ENCODE measurements at regions not wholly inside any gene's neighbourhood (a gene's known extent, or its start where the extent isn't known, plus 50 kb on each side); places are given as distances from the start of the nearest gene placed in this dataset.
"Not testable (repeated sequence)": the region's sequence is repeated elsewhere in the genome, so short reads cannot be mapped to it uniquely, and the experiment has no call there.

DNA sequence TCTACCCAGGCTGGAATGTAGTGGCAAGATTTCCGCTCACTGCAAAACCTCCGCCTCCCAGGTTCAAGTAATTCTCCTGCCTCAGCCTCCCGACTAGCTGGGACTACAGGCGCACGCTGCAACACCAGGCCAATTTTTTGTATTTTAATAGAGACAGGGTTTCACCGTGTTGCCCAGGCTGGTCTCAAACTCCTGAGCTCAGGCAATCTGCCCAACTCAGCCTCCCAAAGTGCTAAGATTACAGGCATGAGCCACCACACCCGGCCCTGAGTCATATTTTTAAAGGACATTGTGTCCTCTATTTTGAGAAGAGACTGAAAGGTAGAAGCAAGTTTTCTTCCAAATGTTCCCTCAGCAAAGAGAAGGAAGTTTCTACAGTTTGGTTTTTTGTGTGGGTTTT lies 227.1 kb downstream of the KCTD12 start:
- DNase-seq (ENCODE audit: low read depth, low spot score) = not testable (repeated sequence)

DNA sequence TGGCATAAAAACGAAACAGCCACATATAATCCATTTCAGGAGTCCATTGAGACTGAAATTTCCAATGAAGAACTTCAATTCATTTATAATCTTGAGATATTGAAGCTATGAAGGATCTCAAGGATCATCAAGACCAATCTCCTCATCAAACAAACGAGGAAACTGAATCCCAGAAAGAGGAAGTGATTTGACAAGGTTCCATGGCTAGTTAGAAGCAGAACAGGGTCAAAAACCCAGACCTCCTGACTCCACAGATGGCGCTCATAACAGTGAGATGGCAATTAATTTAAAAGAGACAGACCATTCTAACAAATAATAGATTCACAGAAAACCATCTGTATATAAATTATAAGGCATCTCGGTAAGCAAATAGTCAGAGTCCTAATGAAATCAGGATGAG lies 229.7 kb downstream of the KCTD12 start:
- no peak for DNase-seq (ENCODE audit: low read depth, low spot score)

DNA sequence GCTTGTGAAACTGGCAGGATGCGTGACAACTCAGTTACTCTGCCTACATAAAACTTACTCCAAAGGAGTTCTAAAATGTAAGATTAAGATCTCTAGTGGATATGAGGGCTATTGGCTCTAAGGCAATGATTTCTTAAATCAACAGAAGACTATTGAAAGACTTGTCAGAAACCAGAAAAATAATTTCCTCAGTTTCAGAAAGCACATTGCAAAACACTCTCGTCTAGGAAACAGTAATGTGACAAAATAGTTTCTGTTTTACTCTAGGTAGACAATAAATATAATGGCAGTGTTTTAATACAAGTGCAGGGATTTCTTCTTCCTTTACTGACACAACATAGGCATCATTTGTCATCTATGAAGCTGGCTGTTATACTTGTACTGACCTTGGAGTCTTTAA lies 230.1 kb downstream of the KCTD12 start:
- DNase-seq (ENCODE audit: low read depth, low spot score) = no peak

DNA sequence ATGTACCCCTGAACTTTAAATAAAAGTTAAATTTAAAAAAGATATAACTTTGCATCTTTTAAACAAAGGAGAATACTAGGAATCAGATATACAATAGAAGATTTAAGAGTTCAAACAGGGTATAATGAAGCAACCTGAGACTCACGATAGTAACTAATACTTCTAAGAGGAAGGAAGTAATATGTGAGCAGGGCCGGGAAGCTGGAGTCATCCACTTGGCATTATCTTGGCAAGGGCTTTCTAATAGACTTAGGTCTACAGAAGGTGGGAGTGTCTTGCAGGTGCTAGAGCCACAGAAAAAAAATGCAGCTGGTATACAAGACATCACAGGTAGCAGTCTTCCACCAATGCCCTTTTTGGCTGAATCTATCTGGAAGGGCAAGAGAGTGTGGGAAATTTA lies 231.9 kb downstream of the KCTD12 start:
- no peak for DNase-seq (ENCODE audit: low read depth, low spot score)

DNA sequence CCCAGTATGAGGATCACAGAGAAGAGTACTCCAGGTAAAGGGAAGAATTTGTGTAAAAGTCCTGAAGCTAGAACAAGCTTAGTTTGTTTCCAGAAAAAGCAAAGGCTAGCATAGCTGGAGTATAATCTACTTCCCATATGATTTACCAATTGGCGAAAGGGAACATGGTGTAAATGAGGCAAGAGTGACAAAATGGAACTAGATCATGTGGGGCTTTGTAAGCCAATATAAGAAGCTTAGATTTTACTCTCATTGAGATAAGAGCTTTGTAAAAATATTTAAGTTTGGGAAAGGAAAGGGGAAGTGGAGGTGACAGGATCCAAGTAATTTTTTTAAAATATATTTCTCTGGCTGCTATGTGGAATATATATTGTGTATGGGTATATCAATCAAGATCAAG lies 234.9 kb downstream of the KCTD12 start:
- no peak for DNase-seq (ENCODE audit: low read depth, low spot score)

DNA sequence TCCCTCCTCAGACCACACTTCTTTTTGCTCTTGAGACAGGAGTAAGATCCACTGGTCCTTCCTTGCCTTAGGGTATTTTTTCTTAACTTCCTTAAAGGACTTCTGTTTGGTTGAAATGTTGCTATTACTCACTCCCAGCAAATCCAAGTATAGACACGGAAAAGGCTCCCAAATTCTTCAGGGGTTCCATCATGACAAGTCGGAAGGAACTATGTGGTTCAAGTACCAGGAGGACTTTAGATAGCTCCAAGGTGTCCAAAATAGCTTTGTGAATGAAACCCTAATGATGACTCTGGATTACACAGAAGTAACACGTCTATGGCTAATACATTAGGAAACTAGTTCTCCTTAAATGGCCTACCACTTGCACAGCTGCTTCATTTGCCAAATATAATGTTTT lies 238.7 kb downstream of the KCTD12 start:
- no peak for DNase-seq (ENCODE audit: low read depth, low spot score)

DNA sequence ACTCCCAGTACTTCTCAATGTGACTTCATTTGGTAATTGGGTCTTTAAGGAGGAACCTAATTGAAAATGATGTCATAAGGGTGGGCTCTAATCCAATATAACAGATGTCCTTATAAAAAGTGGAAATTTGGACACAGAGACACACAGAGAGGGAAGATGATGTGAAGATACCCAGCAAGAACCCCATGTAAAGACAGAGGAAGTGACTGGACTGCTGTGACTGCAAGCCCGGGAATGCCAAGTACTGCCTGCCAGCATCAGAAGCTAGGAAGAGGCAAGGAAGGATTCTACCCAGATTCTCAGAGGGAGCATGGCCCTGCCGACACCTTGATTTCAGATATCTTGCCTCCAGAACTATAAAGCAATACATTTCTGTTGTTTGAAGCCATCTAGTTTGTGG lies 239.3 kb downstream of the KCTD12 start:
- DNase-seq (ENCODE audit: low read depth, low spot score) = no peak

DNA sequence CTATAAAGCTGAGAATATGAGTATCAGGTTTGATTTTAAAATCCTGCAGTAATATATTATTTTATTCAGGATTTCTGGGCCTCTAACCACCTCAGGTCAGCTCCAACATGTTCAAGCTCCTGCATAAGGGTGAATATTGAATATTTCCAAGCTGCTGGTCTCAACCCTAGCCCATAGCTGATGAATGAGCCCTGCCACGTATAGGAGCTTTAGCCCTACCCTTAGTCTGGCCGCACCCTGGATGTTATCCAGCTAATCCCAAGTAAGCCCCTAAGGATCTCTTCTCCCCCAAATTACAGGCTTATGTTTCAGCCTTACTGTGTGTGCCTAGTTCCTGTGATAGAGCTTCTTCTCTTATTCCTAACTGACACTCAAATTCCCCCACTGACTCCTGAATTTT lies 240.6 kb downstream of the KCTD12 start:
- no peak for DNase-seq (ENCODE audit: low read depth, low spot score)

DNA sequence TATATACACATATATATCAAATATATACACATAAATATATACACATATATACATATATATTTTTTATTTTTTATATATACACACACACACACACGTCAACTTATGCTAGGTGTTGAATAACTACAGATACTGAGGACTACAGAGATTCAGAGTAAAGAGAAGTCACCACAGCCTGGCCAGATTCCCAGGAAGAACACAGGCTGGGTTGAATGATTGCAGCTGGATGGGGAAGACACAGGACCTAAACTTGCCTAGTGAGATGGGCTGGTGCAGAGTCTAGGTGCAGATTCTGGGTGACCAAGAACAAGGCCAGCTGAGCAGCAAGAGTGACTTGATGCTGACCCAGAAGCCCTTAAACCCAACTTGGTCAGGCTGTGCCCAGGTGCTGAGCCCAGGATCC lies 241.3 kb downstream of the KCTD12 start:
- DNase-seq (ENCODE audit: low read depth, low spot score) = no peak

DNA sequence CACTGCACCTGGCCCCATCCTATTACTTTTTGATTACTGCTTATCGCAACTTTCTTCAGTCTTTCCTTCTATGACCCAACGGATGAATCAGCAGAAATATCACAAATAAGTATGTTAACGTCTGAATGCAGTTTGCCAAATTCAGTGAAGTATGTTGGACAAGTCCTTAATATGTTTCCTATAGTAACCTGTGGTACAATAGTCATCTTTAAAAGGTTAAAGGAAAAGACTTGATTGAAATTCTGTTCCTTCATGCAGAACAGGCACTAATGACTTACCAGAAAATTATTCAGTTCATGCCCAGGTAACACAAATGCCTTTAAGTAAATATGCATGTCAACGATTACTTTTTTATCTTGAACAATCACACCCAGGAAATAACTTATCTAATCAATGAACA lies 242.6 kb downstream of the KCTD12 start:
- DNase-seq (ENCODE audit: low read depth, low spot score) = no peak

DNA sequence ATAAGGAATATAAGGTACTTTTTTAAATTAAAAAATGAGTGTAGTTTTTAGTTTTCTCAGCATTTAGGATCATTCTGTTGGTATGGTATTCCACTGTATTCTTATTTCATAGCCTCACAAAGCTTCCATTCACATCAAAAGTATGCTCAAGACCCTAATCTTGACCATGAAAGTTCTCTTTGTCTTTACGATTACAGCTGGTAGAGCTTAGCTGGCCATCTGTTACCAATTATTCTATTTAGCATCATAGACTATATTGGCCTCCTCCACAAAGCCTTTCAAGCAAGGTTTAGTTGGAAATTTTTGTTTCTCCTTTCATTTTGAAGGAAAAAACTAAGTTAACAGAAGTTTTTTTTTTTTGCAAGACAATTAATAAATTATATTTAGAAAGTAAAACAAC lies 245.1 kb downstream of the KCTD12 start:
- DNase-seq (ENCODE audit: low read depth, low spot score) = no peak

DNA sequence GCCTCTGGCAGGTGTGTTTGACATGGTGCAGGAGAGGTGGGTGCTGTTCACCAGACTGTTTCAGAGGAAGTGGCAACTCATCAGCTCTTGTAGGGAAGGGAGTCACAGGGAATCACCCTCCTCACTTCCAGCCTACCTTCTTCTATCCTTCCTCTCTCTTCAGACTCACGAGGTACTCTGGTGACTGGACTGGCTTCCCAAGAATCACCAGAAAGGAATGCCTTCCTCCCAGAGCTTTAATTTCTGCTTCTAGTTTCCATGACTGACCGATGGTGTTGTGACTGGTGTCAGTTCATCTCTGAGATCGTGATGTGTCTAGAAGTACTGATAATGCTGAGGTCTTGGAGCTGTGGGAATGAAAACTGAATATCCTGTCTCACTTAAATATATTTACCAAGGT lies 247.3 kb downstream of the KCTD12 start:
- DNase-seq (ENCODE audit: low read depth, low spot score) = no peak

DNA sequence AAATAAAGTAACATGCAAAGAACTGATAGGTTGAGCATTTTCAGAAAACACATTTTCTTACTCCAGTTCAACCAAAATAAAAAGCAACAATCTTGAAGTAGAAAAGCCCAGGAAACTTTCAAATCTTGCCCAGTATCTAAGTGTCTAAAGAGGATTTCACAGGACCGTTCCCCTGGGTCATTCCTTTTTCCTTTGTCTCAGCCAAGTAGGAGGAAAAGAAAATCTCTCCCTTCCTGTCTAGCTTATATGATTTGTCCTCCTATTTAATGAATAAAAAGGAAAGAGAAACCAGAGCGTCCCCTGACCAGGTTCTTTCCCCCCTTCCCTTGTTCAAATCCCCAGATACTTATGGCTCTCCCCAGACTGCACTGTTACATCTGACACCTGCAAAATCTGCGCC lies 248.0 kb downstream of the KCTD12 start:
- DNase-seq (ENCODE audit: low read depth, low spot score) = no peak

DNA sequence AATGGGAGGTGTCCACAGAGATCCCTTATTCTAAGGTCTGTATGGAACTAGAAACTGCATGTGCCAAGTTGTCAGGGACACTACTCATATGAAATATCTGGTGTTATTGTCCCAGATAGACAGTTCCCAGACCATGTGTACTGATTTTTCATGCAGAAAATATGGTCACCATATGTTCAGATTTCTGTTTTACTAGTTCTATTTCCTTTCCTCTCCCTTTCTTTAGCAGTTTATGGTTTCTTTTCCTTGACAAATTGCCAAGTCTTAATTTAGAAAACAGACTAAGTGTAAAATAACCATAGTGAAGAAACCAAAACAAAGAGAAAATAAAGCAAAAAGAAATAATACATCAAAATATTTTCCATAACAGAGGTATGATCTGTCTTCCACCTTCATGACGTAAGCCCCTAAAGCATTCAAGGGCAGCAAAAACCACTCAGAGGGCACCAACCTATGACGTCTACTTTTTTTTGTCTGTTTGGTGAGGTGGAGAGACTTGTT lies 248.5 kb downstream of the KCTD12 start:
- peak; percentile 57 for DNase-seq (ENCODE audit: low read depth, low spot score)

DNA sequence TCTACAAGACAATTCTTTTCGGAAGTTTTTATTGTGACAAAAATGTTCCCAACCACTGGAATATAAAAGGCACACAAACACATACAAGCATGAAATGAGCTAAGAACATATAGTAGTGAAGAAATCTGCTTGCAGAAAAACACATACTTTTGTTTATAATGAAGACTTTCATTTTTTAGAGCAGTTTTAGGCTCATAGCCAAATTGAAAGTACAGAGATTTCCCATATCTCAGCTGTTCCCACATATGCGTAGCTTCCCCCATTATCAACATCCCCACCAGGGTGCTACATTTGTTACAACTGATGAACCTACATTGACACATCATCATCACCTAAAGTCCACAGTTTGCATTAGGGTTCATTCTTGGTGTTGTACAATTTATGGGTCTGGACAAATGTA lies 249.4 kb downstream of the KCTD12 start:
- DNase-seq (ENCODE audit: low read depth, low spot score) = no peak

DNA sequence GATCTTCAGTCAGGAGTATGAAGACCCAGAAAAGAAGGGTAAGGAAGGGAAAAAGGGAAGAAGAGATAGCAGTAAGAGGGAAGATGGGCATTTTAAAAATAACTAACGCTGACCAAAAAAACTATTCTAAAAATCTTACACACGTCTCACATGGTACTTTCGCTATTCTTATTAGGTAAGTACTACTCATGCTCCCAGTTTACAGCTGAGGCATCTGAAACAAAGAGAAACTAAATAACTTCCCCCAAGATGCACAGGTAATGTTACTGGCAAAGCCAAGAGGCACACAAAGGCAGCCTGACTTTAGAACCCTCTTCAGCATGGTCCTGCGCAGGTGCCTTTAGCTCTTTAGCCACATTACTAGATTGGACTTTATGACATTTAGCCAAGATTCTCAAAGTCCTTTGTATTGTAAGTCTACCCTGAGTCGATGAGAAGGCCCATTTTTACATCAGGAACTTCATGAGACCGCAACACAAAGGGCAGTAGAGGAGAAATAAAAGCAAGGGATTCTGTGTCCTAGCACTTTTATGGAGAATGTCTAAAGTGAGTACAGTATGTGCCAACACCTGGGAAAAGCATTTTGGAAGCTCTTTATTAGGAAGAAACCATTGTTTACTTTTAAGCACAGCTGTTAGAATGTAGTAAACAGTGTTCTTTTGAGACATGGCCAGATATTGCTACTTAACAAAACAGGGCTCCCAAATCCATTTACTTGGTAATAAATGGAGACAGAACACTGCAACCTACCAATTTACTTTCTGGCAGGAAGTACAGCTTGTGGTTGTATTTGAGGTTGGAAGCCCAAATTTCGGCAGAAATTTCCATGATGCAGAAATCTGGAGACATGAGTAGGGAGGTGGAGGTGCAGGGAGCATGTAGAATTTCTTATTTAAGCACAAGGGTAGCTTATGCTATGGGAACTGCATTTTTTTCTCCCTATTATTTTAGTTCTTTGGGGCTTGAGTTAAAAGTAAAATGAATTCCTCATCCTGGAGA lies 250.7 kb downstream of the KCTD12 start:
- DNase-seq (ENCODE audit: low read depth, low spot score) = no peak

DNA sequence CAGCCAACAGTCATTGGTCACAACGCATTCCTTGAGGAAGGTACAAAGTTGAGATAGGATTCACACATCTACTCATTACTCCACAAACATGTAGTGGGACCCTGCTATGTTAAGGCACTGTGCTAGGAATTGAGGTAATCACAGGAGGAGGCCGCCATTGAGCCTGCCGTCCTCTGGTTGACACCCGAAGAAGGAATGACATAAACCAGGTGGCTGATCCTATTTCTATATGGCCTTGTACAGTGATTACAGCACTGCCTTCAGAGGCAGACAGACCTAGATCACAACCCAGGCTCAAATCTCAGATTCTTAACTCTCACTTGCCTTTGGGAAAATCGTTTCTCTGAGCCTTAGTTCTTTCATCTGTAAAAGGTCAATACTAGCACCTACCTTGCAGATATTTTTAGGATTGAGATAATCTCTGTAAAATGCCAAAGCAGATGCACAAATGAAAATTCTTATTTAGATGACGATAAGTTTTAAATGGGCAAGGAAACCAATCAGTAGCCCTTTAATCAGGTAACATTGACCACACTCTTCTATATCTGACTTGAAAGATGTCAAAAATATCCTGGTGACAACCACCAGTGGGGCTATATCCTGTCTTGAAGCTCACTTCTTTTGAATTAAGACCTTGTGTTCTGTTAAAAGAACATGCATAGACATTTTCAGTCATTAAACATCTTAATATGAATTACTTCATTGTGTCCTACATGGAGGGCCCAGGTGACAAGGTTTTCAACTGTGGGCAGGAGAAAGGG lies 251.6 kb downstream of the KCTD12 start:
- DNase-seq (ENCODE audit: low read depth, low spot score) = no peak

DNA sequence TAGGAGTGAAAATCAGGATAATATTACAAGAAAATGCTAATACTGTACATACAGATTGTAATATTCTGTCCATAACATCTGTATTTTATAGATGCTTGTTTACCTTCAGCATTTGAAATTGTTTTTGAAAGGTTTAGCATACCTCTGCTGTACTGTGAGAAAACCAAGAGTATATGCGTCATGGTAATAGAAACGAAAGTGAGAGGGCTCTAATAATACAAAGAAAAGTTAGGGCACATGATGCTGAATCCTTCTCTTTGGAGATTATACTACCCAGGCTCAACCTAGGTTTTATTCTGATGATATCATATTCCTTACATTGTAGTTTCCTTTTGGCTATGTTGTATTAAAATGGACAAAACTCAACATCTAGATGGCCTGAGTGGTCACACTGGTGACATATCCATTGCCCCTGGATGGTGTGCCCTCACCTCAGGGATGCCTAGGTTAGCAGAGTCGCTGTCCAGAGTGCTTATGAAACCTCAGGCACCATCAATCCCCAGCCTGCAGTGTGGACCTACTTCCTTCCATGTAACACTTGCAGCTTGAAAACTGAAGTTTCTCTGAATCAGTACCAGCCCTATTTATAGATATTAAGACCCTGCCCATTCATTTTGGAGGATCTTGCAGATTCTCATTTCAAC lies 253.7 kb downstream of the KCTD12 start:
- DNase-seq (ENCODE audit: low read depth, low spot score) = no peak

DNA sequence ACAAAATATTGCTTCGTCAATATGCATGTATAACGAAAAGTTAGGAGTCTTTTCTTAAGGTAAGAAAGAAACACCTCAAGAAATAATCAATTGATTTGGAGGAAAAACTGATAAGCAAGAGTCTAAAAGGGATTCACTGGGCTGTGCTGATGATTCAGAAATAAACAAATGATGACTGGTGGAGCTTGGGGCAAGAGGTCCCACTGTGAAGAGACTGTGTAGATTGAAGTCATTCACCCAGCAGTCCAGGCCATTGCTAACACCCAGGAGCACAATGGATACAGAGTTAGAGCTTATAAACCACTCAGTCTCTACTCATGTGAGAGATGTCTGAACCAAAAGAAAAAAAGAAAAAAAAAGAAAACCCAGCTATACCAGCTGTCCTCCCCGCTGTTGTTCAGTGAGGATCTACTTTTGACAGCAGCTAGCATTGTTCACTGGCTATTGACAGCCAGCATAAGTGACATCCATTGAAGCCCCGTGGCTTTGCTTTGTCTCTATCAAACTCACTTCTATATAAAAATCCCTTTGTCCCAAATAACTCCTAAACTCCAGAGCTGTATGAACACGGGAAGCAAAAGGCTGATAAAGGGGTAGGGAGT lies 255.5 kb downstream of the KCTD12 start:
- no peak for DNase-seq (ENCODE audit: low read depth, low spot score)

DNA sequence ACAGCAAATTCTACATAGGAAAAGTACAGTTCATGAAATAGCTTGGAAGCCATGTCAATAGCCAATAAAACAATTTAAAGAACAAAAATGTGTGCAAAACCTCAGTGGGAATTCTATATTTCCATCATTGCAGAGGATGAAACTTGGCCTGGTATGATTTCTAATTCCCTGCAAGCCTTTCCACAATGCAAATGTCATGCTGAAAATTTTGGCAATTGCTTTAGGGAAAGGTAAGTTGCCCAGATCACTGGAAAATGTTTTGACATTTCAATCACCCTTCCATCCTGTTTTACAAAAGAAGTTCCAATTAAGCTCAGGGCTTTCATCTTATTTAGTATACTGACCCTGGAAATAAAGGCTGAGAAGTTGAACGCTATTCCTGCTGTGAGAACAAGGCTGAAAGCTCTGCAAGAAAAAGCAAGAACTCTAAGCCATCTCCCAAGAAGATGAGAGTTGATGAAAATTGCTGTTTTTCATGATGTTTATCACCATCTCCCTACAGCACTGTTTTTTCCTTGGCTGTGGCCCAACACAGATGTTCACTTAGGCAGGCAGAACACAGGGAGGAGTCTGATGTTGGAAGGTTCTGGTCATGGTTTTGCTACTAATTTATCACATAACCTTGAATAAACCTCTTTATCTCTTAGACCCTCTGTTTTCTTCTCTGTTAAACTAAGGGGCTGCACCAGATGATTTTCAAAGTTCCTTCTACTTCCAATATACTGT lies 263.7 kb downstream of the KCTD12 start:
- DNase-seq (ENCODE audit: low read depth, low spot score) = no peak

DNA sequence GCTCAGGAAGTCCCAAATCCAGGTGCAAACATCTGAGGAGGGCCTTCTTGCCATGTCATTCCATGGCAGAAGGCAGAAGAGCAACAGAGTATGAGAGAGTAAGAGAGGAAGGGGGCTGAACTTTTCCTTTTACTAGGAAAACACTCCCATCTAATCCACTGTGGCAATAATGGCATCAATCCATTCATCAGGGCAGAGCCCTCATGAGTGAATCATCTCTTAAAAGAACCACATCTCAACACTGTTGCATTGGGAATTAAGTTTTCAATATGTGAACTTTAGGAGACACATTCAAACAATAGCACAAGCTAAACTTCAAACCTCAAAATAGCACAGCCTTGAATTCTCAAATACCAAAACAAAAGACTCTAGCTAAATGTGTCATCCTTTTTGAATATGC lies 264.5 kb downstream of the KCTD12 start:
- DNase-seq (ENCODE audit: low read depth, low spot score) = no peak

Measured in brain pericyte (primary cell).